Mesendoderm (in vitro differentiated cells): ENCODE measurements at regions not wholly inside any gene's neighbourhood (a gene's known extent, or its start where the extent isn't known, plus 50 kb on each side); places are given as distances from the start of the nearest gene placed in this dataset.
A peak's percentile ranks its signal among the peaks of the same experiment; 100 is the strongest.

Experiments
- DNase-seq: peaks from one replicate; pipeline ENCODE4 v3.0.0; 2013
- H2AK5ac ChIP-seq: 2 replicates; pipeline ENCODE4 v1.6.1; 2013; ENCODE audit warnings: low read length, inconsistent platforms
- H2BK120ac ChIP-seq: 2 replicates; pipeline ENCODE4 v1.6.1; 2013; ENCODE audit warnings: low read depth, mild to moderate bottlenecking, low read length, moderate library complexity, mixed read lengths
- H2BK15ac ChIP-seq: replicated peaks from 2 replicates; pipeline ENCODE4 v1.6.1; 2013; ENCODE audit warnings: low read depth, mild to moderate bottlenecking, moderate library complexity
- H2BK5ac ChIP-seq: 2 replicates; pipeline ENCODE4 v1.6.1; 2013; ENCODE audit warnings: low read length, inconsistent platforms
- H3K18ac ChIP-seq: 2 replicates; pipeline ENCODE4 v1.6.1; 2013; ENCODE audit warnings: mild to moderate bottlenecking, low read length, mixed read lengths
- H3K23ac ChIP-seq: one replicate; pipeline ENCODE4 v1.6.1; 2013; ENCODE audit warnings: low read length
- H3K27ac ChIP-seq: 2 replicates; pipeline ENCODE4 v1.5.1; 2013; ENCODE audit warnings: low read depth, mild to moderate bottlenecking, inconsistent platforms, low read length, moderate library complexity
- H3K27me3 ChIP-seq: 2 replicates; pipeline ENCODE4 v1.6.1; 2013; ENCODE audit warnings: low read length, control low read depth, mild to moderate bottlenecking, inconsistent platforms; ENCODE audit not compliant: insufficient read depth, poor library complexity
- H3K36me3 ChIP-seq: 2 replicates; pipeline ENCODE4 v1.6.1; 2013; ENCODE audit warnings: low read length, inconsistent platforms; ENCODE audit not compliant: control insufficient read depth, insufficient read depth
- H3K4ac ChIP-seq: one replicate; pipeline ENCODE4 v1.6.1; 2013; ENCODE audit warnings: low read depth, mild to moderate bottlenecking, low read length, moderate library complexity
- H3K4me1 ChIP-seq: 2 replicates; pipeline ENCODE4 v1.6.1; 2013; ENCODE audit warnings: low read depth, low read length, inconsistent platforms; ENCODE audit not compliant: control insufficient read depth
- H3K4me2 ChIP-seq: 2 replicates; pipeline ENCODE4 v1.6.1; 2013; ENCODE audit warnings: low read length
- H3K4me3 ChIP-seq: 2 replicates; pipeline ENCODE4 v1.5.1; 2013; ENCODE audit warnings: mild to moderate bottlenecking, low read length
- H3K56ac ChIP-seq: one replicate; pipeline ENCODE4 v1.6.1; 2013; ENCODE audit warnings: low read length
- H3K79me1 ChIP-seq: 2 replicates; pipeline ENCODE4 v1.6.1; 2013; ENCODE audit warnings: low read length, inconsistent platforms
- H3K79me2 ChIP-seq: 2 replicates; pipeline ENCODE4 v1.6.1; 2013; ENCODE audit warnings: mild to moderate bottlenecking, low read length; ENCODE audit not compliant: control insufficient read depth, insufficient read depth
- H3K9ac ChIP-seq: 2 replicates; pipeline ENCODE4 v1.6.1; 2013; ENCODE audit warnings: low read length, inconsistent platforms
- H4K5ac ChIP-seq: one replicate; pipeline ENCODE4 v1.6.1; 2013; ENCODE audit warnings: low read length
- H4K8ac ChIP-seq: one replicate; pipeline ENCODE4 v1.6.1; 2013; ENCODE audit warnings: low read depth, mild to moderate bottlenecking, control low read depth, low read length, moderate library complexity
- WGBS: extraction: QIAGEN DNeasy Blood & Tissue Kit; methylation state at CpG from one replicate; pipeline ENCODE4 v1.1.7; 2013; ENCODE audit warnings: low lambda C conversion rate, missing lambda C conversion rate; ENCODE audit not compliant: insufficient coverage; ENCODE audit errors: extremely low coverage; 5-methylcytosine and 5-hydroxymethylcytosine counted together

- Histone ChIP-seq H2AK5ac (no peak overlapping the region), H3K4ac (no peak overlapping the region), H2BK5ac (no peak overlapping the region), H3K4me3 (no peak overlapping the region), H3K4me2 (no peak overlapping the region), H3K79me1 (no peaks in the 10 kb centered on the region), H3K79me2 (no peaks in the 10 kb centered on the region), H4K8ac (no peak overlapping the region), H3K4me1 (no peaks in the 10 kb centered on the region), H2BK120ac (no peak overlapping the region), H2BK15ac (no peak overlapping the region), H3K18ac (no peak overlapping the region), H3K27me3 (no peaks in the 10 kb centered on the region), H3K56ac (no peak overlapping the region), H3K9ac (no peak overlapping the region), H3K27ac (no peak overlapping the region), H3K36me3 (no peaks in the 10 kb centered on the region), H4K5ac (no peak overlapping the region), H3K23ac (no peak overlapping the region)
- DNase-seq, result no peak
- WGBS, result no CpG with 5 or more reads among the region's 7 CpGs
Measured at GRCh38 chr13:111886217-111886945, 180.6 kb upstream of the SOX1 start.

GRCh38 chr13:111893071-111893606 lies 173.8 kb upstream of the SOX1 start:
- WGBS, result no CpG with 5 or more reads among the region's 39 CpGs
- H3K79me1 ChIP-seq, result no peaks in the 10 kb centered on the region
- H4K5ac ChIP-seq, result no peak overlapping the region
- H2BK120ac ChIP-seq, result no peak overlapping the region
- H2BK5ac ChIP-seq, result no peak overlapping the region
- no peaks in the 10 kb centered on the region for H3K79me2 ChIP-seq
- peaks cover 7% of the 10 kb centered on the region for H3K27me3 ChIP-seq
- H3K9ac ChIP-seq, result peak overlapping the region; percentile 36
- no peak overlapping the region for H4K8ac ChIP-seq
- peaks cover 3% of the 10 kb centered on the region for H3K4me1 ChIP-seq
- H3K27ac ChIP-seq, result peak overlapping the region; percentile 26
- H3K18ac ChIP-seq, result peak overlapping the region; percentile 32
- H3K36me3 ChIP-seq, result no peaks in the 10 kb centered on the region
- peak; percentile 89 for DNase-seq
- H2BK15ac ChIP-seq, result no peak overlapping the region
- H3K4me3 ChIP-seq, result peak overlapping the region; percentile 35
- H3K56ac ChIP-seq, result peak overlapping the region; percentile 86
- peak overlapping the region; percentile 61 for H3K23ac ChIP-seq
- no peak overlapping the region for H2AK5ac ChIP-seq
- no peak overlapping the region for H3K4ac ChIP-seq
- H3K4me2 ChIP-seq, result peak overlapping the region; percentile 92

GRCh38 chr13:111893607-111894443 lies 173.1 kb upstream of the SOX1 start:
- peak overlapping the region; percentile 36 for H3K9ac ChIP-seq
- DNase-seq, result peak; percentile 40
- H3K27me3 ChIP-seq, result peaks cover 7% of the 10 kb centered on the region

GRCh38 chr13:111895896-111896821 lies 170.8 kb upstream of the SOX1 start:
- peaks cover 3% of the 10 kb centered on the region for H3K4me1 ChIP-seq
- no peak overlapping the region for H3K4ac ChIP-seq
- H3K79me2 ChIP-seq, result no peaks in the 10 kb centered on the region
- H2AK5ac ChIP-seq, result no peak overlapping the region
- no peak overlapping the region for H2BK15ac ChIP-seq
- no peak overlapping the region for H3K4me2 ChIP-seq
- WGBS, result no CpG with 5 or more reads among the region's 28 CpGs
- H3K27me3 ChIP-seq, result peaks cover 7% of the 10 kb centered on the region
- H3K4me3 ChIP-seq, result no peak overlapping the region
- no peak overlapping the region for H3K27ac ChIP-seq
- no peak overlapping the region for H3K9ac ChIP-seq
- no peak overlapping the region for H2BK120ac ChIP-seq
- no peak overlapping the region for H3K18ac ChIP-seq
- H2BK5ac ChIP-seq, result no peak overlapping the region
- peak overlapping the region; percentile 66 for H3K23ac ChIP-seq
- H4K8ac ChIP-seq, result no peak overlapping the region
- H4K5ac ChIP-seq, result no peak overlapping the region
- no peaks in the 10 kb centered on the region for H3K36me3 ChIP-seq
- H3K56ac ChIP-seq, result no peak overlapping the region
- DNase-seq, result no peak
- H3K79me1 ChIP-seq, result no peaks in the 10 kb centered on the region

More at GRCh38 chr13:111893607-111894443, 173.1 kb upstream of the SOX1 start:
- peaks cover 3% of the 10 kb centered on the region for H3K4me1 ChIP-seq
- H3K36me3 ChIP-seq, result no peaks in the 10 kb centered on the region
- H3K27ac ChIP-seq, result no peak overlapping the region
- H2BK5ac ChIP-seq, result no peak overlapping the region
- no peak overlapping the region for H2AK5ac ChIP-seq
- H3K4me3 ChIP-seq, result no peak overlapping the region
- no peak overlapping the region for H4K5ac ChIP-seq
- peak overlapping the region; percentile 86 for H3K56ac ChIP-seq
- no peaks in the 10 kb centered on the region for H3K79me1 ChIP-seq
- no peak overlapping the region for H3K18ac ChIP-seq
- peak overlapping the region; percentile 92 for H3K4me2 ChIP-seq
- no peak overlapping the region for H3K4ac ChIP-seq
- no peak overlapping the region for H4K8ac ChIP-seq
- H3K79me2 ChIP-seq, result no peaks in the 10 kb centered on the region
- H2BK120ac ChIP-seq, result no peak overlapping the region
- no CpG with 5 or more reads among the region's 35 CpGs for WGBS
- H2BK15ac ChIP-seq, result no peak overlapping the region
- no peak overlapping the region for H3K23ac ChIP-seq

GRCh38 chr13:111897178-111897845 lies 169.6 kb upstream of the SOX1 start:
- H3K4me3 ChIP-seq, result no peak overlapping the region
- no peak overlapping the region for H3K23ac ChIP-seq
- H2BK120ac ChIP-seq, result no peak overlapping the region
- H2BK5ac ChIP-seq, result no peak overlapping the region
- WGBS, result no CpG with 5 or more reads among the region's 19 CpGs
- no peaks in the 10 kb centered on the region for H3K79me2 ChIP-seq
- no peak overlapping the region for H3K4me2 ChIP-seq
- no peak overlapping the region for H3K18ac ChIP-seq
- H2AK5ac ChIP-seq, result no peak overlapping the region
- H4K8ac ChIP-seq, result no peak overlapping the region
- DNase-seq, result no peak
- H3K9ac ChIP-seq, result no peak overlapping the region
- no peak overlapping the region for H3K56ac ChIP-seq
- H4K5ac ChIP-seq, result no peak overlapping the region
- no peak overlapping the region for H3K4ac ChIP-seq
- peaks cover 4% of the 10 kb centered on the region for H3K27me3 ChIP-seq
- H3K79me1 ChIP-seq, result no peaks in the 10 kb centered on the region
- H3K4me1 ChIP-seq, result peaks cover 3% of the 10 kb centered on the region
- no peak overlapping the region for H3K27ac ChIP-seq
- no peak overlapping the region for H2BK15ac ChIP-seq
- no peaks in the 10 kb centered on the region for H3K36me3 ChIP-seq
